Muscle of leg (tissue), 3 donors: ENCODE measurements at regions not wholly inside any gene's neighbourhood (a gene's known extent, or its start where the extent isn't known, plus 50 kb on each side); places are given as distances from the start of the nearest gene placed in this dataset.

ENCODE experiments used
- DNase-seq: peaks from one replicate; pipeline ENCODE4 v3.0.0; 2013
- H3K27ac ChIP-seq: one replicate; pipeline ENCODE4 v1.5.1; 2013; ENCODE audit warnings: mild to moderate bottlenecking, low read length, control low read depth
- H3K27me3 ChIP-seq: one replicate; pipeline ENCODE4 v1.6.1; 2013; ENCODE audit warnings: low read length; ENCODE audit not compliant: control insufficient read depth, insufficient read depth
- H3K36me3 ChIP-seq: one replicate; pipeline ENCODE4 v1.6.1; 2013; ENCODE audit warnings: low read length; ENCODE audit not compliant: control insufficient read depth, insufficient read depth
- H3K4me1 ChIP-seq: one replicate; pipeline ENCODE4 v1.6.1; 2013; ENCODE audit warnings: low read length; ENCODE audit not compliant: control insufficient read depth, insufficient read depth
- H3K4me3 ChIP-seq: one replicate; pipeline ENCODE4 v1.5.1; 2013; ENCODE audit warnings: low read length, control low read depth
- H3K9me3 ChIP-seq: replicated peaks from 2 replicates; pipeline ENCODE4 v1.6.1; 2013; ENCODE audit warnings: low read depth, low read length; ENCODE audit not compliant: control insufficient read depth
- WGBS: methylation state at CpG from one replicate; pipeline ENCODE4 v1.1.5; 2013; ENCODE audit warnings: missing lambda C conversion rate; ENCODE audit not compliant: insufficient coverage; 5-methylcytosine and 5-hydroxymethylcytosine counted together

- Histone ChIP-seq H3K4me1 (no peaks in the 10 kb centered on the region), H3K4me3 (no peak overlapping the region), H3K36me3 (no peaks in the 10 kb centered on the region), H3K27ac (no peak overlapping the region), H3K9me3 (no peaks in the 10 kb centered on the region), H3K27me3 (no peaks in the 10 kb centered on the region)
- 27% methylated on average over 5 of the region's 6 CpGs for WGBS
- no peak for DNase-seq
These were observed 131.6 kb upstream of the LSM8 start for GRCh38 chr7:118052336-118052735.

GRCh38 chr7:118053353-118053752 is 130.6 kb upstream of the LSM8 start:
- DNase-seq: no peak
- Histone ChIP-seq H3K27me3 (no peaks in the 10 kb centered on the region), H3K27ac (no peak overlapping the region), H3K4me1 (no peaks in the 10 kb centered on the region), H3K36me3 (no peaks in the 10 kb centered on the region), H3K4me3 (no peak overlapping the region), H3K9me3 (no peaks in the 10 kb centered on the region)
- no CpG with 5 or more reads among the region's 4 CpGs for WGBS

DNA sequence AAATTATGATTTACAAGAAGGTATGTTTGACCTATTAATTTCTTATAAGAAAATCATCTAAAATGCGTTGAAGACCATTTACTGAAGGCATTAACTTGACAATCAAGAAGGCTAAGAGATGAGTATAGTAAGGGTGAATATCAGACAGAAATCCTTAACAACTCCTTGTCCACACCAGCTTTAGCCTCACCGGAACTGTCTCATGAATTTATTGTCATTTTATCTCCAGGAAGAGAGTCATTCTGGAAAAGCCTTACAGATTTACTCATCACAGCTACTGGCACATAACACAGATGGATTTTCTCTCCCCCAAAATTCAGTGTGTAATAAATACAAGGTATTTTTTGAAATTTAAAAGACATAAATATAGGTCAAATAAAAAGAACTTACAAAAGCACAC is 129.4 kb upstream of the LSM8 start:
- DNase-seq: no peak
- Histone ChIP-seq H3K27ac (no peak overlapping the region), H3K4me1 (no peaks in the 10 kb centered on the region), H3K4me3 (no peak overlapping the region), H3K27me3 (no peaks in the 10 kb centered on the region), H3K36me3 (no peaks in the 10 kb centered on the region), H3K9me3 (no peaks in the 10 kb centered on the region)
- no CpG with 5 or more reads among the region's 2 CpGs for WGBS

DNA sequence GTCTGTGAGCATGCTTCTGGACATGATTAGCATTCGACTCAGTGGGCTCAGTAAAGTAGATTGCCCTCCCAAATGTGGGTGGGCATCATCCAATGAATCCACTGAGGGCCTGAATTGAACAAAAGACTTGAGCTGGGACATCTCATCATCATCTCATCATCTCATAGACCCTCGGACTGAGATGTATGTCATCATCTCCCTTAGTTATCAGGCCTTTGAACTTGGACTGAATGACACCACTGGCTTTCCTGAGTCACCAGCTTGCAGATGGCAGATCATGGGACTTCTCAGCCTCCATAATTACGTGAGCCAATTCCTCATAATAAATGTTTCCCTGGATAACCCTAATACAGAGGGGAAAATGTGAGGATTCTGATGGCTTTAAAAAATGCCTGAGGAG is 128.3 kb upstream of the LSM8 start:
- Histone ChIP-seq H3K36me3 (no peaks in the 10 kb centered on the region), H3K27me3 (no peaks in the 10 kb centered on the region), H3K27ac (no peak overlapping the region), H3K9me3 (no peaks in the 10 kb centered on the region), H3K4me1 (no peaks in the 10 kb centered on the region), H3K4me3 (no peak overlapping the region)
- WGBS: 90% methylated on average over 1 of the region's 3 CpGs
- no peak for DNase-seq

- Histone ChIP-seq H3K4me1 (no peaks in the 10 kb centered on the region), H3K36me3 (no peaks in the 10 kb centered on the region), H3K9me3 (no peaks in the 10 kb centered on the region), H3K4me3 (no peak overlapping the region), H3K27me3 (no peaks in the 10 kb centered on the region), H3K27ac (no peak overlapping the region)
- 100% methylated on average over 2 of the region's 5 CpGs for WGBS
- no peak for DNase-seq
These were observed 126.6 kb upstream of the LSM8 start for GRCh38 chr7:118057404-118057803.

GRCh38 chr7:118059209-118059608 is 124.8 kb upstream of the LSM8 start:
- DNase-seq: no peak
- 38% methylated on average over 2 of the region's 2 CpGs for WGBS
- H3K9me3 ChIP-seq: no peaks in the 10 kb centered on the region
- H3K27me3 ChIP-seq: no peaks in the 10 kb centered on the region
- H3K4me1 ChIP-seq: no peaks in the 10 kb centered on the region
- H3K36me3 ChIP-seq: no peaks in the 10 kb centered on the region
- H3K27ac ChIP-seq: no peak overlapping the region
- H3K4me3 ChIP-seq: no peak overlapping the region

DNA sequence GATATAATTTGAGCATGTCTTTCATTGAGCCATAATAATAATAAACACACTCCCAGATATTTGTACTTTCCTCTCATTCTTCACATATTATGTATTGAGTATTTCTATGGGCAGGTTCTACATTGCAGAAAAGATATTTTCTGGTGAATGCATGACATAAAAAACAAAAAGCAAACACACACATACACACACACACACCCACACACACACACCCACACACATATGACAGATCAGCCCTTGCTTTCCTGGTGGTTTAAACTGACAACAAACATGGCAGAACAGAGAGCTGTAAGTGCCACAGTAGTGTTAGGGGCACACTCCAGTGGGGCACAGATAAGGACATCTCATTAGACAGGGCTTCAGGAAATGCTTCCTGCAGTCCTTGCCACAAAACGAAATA is 123.3 kb upstream of the LSM8 start:
- H3K4me3 ChIP-seq: no peak overlapping the region
- H3K9me3 ChIP-seq: no peaks in the 10 kb centered on the region
- no peaks in the 10 kb centered on the region for H3K36me3 ChIP-seq
- no peaks in the 10 kb centered on the region for H3K27me3 ChIP-seq
- H3K27ac ChIP-seq: no peak overlapping the region
- DNase-seq: no peak
- WGBS: no CpG with 5 or more reads among the region's 1 CpG
- H3K4me1 ChIP-seq: no peaks in the 10 kb centered on the region

DNA sequence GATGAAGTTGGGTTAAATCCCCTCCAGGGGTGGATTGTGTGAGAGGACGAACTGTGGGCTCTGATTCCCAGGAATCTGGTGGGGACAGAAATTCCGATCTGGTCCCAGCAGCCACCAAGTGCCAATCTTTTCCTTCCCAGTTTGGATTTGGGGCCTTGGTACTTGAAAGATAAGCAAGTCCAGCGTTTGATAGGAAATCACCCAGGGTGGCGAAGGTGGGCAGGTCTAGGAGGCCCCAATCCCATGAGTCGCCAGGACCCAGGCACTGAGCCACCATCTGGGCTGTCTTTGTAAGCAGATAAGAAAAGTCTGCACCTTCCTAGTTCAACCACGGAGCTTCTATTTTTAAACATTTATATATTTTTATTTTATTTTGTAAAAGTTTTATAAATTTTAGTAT is 122.6 kb upstream of the LSM8 start:
- H3K9me3 ChIP-seq: no peaks in the 10 kb centered on the region
- no peaks in the 10 kb centered on the region for H3K4me1 ChIP-seq
- no peak overlapping the region for H3K27ac ChIP-seq
- no peak for DNase-seq
- no peaks in the 10 kb centered on the region for H3K36me3 ChIP-seq
- 80% methylated on average over 1 of the region's 6 CpGs for WGBS
- H3K4me3 ChIP-seq: no peak overlapping the region
- no peaks in the 10 kb centered on the region for H3K27me3 ChIP-seq

- no peaks in the 10 kb centered on the region for H3K9me3 ChIP-seq
- no peaks in the 10 kb centered on the region for H3K4me1 ChIP-seq
- no peaks in the 10 kb centered on the region for H3K27me3 ChIP-seq
- H3K27ac ChIP-seq: no peak overlapping the region
- no peaks in the 10 kb centered on the region for H3K36me3 ChIP-seq
- WGBS: no CpG with 5 or more reads among the region's 5 CpGs
- H3K4me3 ChIP-seq: no peak overlapping the region
- DNase-seq: no peak
These were observed 110.9 kb upstream of the LSM8 start for GRCh38 chr7:118072893-118073674.

DNA sequence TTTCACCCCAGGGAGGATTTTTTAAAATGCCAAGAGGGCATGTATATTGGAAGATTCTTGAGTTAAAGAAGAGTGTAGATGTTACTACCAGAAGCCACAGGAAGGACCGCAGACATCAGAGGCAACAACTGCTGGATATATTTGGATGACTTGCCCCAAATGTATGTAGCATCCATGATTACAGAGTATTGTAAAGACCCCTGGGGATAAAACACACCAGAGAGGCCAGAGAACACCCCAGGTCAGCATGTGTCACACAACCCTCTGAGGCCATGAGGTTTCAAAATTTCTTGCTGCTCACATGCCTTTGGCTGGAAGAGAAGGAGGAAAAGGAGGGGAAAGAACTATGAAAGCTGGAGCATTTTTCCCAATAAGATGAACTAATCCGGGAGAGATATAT is 108.0 kb upstream of the LSM8 start:
- no peaks in the 10 kb centered on the region for H3K4me1 ChIP-seq
- no peak overlapping the region for H3K4me3 ChIP-seq
- H3K36me3 ChIP-seq: no peaks in the 10 kb centered on the region
- no peak for DNase-seq
- no peaks in the 10 kb centered on the region for H3K27me3 ChIP-seq
- WGBS: no CpG with 5 or more reads among the region's 2 CpGs
- no peaks in the 10 kb centered on the region for H3K9me3 ChIP-seq
- H3K27ac ChIP-seq: no peak overlapping the region

GRCh38 chr7:118076564-118076963 is 107.4 kb upstream of the LSM8 start:
- H3K27me3 ChIP-seq: no peaks in the 10 kb centered on the region
- H3K36me3 ChIP-seq: no peaks in the 10 kb centered on the region
- H3K27ac ChIP-seq: no peak overlapping the region
- H3K4me1 ChIP-seq: no peaks in the 10 kb centered on the region
- no peak for DNase-seq
- H3K4me3 ChIP-seq: no peak overlapping the region
- WGBS: 100% methylated on average over 1 of the region's 3 CpGs
- no peaks in the 10 kb centered on the region for H3K9me3 ChIP-seq
